Lower leg skin (tissue), 3 donors: ENCODE measurements at regions not wholly inside any gene's neighbourhood (a gene's known extent, or its start where the extent isn't known, plus 50 kb on each side); places are given as distances from the start of the nearest gene placed in this dataset.

Experiments used
- CTCF ChIP-seq, 3 donors: fragments of 450-650 bp; IDR thresholded peaks; one replicate each; pipeline ENCODE4 v1.5.1; 2016; ENCODE audit warnings: antibody characterized with exemption in 3 of 3, mild to moderate bottlenecking in 3 of 3, moderate library complexity in 2 of 3
- POLR2A ChIP-seq, 2 donors: fragments of 450-650 bp; IDR thresholded peaks; one replicate each; pipeline ENCODE4 v1.6.1; 2016 to 2017; ENCODE audit warnings: antibody characterized with exemption in 2 of 2, mild to moderate bottlenecking in 1 of 2, moderate library complexity in 1 of 2

GRCh38 chr12:41866878-41867430 lies 277.7 kb downstream of the GXYLT1 start:
- no peak for TF ChIP-seq POLR2A (IDR thresholded peaks at IDR 0.05)
- no peak for TF ChIP-seq CTCF (IDR thresholded peaks at IDR 0.05)
